Testis (tissue), 2 donors: ENCODE measurements at regions not wholly inside any gene's neighbourhood (a gene's known extent, or its start where the extent isn't known, plus 50 kb on each side); places are given as distances from the start of the nearest gene placed in this dataset.

Source experiments
- POLR2A ChIP-seq: fragments of 450-650 bp; IDR thresholded peaks from one replicate; pipeline ENCODE4 v1.6.1; 2017; ENCODE audit warnings: antibody characterized with exemption, mild to moderate bottlenecking, moderate library complexity
- TF ChIP-seq, protein P1 (sequence below), 3 experiments: fragments of 450-650 bp in 2 of 3; fragments of 200-600 bp in 1 of 3; sonication (generic) in 1 of 3; IDR thresholded peaks; one replicate each; pipeline ENCODE4 v1.5.1; 2016 to 2019; ENCODE audit warnings: antibody characterized with exemption in 3 of 3, mild to moderate bottlenecking in 2 of 3, moderate library complexity in 1 of 3

DNA sequence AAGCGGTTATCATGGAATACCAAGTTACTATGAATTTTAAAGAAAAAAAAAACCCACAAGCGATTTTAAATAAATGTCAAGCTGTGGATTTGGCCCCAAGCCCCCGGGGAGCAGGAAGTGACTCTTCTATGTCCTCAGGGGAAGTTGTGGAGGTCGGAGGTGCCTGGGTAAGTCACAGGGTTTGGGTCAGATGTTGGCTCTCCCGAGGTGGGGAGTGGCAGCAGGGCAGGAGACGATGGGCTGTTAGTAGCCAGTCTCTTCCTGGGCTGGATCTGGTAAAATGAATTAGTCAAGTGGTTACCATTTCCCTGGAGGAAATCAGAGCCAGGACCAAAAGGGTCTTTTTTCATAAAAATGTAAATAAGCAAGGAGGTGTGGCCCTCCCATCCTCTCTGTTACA lies 316.7 kb downstream of the TLE3 start:
- TF ChIP-seq, protein P1, sequence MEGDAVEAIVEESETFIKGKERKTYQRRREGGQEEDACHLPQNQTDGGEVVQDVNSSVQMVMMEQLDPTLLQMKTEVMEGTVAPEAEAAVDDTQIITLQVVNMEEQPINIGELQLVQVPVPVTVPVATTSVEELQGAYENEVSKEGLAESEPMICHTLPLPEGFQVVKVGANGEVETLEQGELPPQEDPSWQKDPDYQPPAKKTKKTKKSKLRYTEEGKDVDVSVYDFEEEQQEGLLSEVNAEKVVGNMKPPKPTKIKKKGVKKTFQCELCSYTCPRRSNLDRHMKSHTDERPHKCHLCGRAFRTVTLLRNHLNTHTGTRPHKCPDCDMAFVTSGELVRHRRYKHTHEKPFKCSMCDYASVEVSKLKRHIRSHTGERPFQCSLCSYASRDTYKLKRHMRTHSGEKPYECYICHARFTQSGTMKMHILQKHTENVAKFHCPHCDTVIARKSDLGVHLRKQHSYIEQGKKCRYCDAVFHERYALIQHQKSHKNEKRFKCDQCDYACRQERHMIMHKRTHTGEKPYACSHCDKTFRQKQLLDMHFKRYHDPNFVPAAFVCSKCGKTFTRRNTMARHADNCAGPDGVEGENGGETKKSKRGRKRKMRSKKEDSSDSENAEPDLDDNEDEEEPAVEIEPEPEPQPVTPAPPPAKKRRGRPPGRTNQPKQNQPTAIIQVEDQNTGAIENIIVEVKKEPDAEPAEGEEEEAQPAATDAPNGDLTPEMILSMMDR (IDR thresholded peaks at IDR 0.05): no peak
- no peak for TF ChIP-seq POLR2A
